Neuron (in vitro differentiated cells): ENCODE measurements at regions not wholly inside any gene's neighbourhood (a gene's known extent, or its start where the extent isn't known, plus 50 kb on each side); places are given as distances from the start of the nearest gene placed in this dataset.
"Not testable (repeated sequence)": the region's sequence is repeated elsewhere in the genome, so short reads cannot be mapped to it uniquely, and the experiment has no call there.

Experiments used
- H2AFZ ChIP-seq: one replicate; pipeline ENCODE4 v1.6.1; 2013; ENCODE audit warnings: low read depth, mild to moderate bottlenecking, inconsistent platforms, low read length, moderate library complexity
- H3K27me3 ChIP-seq: one replicate; pipeline ENCODE4 v1.6.1; 2013; ENCODE audit warnings: low read length; ENCODE audit not compliant: insufficient read depth
- H3K36me3 ChIP-seq: one replicate; pipeline ENCODE4 v1.6.1; 2013; ENCODE audit warnings: low read length; ENCODE audit not compliant: insufficient read depth
- H3K4me1 ChIP-seq: one replicate; pipeline ENCODE4 v1.6.1; 2013; ENCODE audit warnings: low read length; ENCODE audit not compliant: insufficient read depth
- H3K4me3 ChIP-seq: 2 replicates; pipeline ENCODE4 v1.5.1; 2013; ENCODE audit warnings: mild to moderate bottlenecking, low read length, moderate library complexity
- H3K9me3 ChIP-seq: one replicate; pipeline ENCODE4 v1.6.1; 2013; ENCODE audit warnings: low read length

DNA sequence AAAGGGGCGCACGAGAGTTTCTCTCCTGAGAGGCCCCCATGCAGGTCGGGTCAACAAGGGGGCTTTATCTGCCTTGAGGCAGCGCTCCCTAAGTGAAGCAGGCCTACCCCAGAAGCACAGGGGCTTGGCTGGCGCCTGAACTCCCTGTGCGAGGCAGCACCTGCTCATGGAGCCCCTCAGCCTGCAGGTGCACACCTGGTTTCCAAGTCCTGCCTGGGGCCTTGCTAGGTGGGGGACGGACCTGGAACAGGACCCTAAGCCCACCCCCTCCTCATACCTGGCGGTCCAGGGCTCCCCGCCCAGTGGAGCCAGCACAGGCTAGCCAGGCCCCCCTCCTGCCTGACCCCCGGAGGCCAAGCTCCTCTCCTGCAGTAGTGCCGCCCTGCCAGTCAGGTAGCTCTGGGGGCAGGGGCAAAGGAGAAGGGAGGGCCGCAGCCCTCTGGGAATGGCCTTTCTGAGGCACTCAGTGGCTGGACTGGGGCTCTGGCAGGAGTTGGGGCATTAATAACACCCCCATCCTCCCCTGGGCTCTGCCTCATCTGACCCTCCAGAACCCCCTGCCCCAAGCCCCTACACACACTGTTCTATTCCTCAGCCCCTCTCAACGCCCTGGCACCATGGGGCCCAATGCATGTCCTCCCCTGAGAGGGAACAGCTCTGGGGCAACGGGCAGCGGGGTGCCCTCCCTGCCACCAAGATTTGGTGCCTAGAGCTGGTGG is 137.9 kb upstream of the PTPN20 start:
- H3K4me1 ChIP-seq, H2AFZ ChIP-seq, H3K36me3 ChIP-seq, H3K27me3 ChIP-seq, H3K9me3 ChIP-seq, H3K4me3 ChIP-seq: not testable (repeated sequence)

DNA sequence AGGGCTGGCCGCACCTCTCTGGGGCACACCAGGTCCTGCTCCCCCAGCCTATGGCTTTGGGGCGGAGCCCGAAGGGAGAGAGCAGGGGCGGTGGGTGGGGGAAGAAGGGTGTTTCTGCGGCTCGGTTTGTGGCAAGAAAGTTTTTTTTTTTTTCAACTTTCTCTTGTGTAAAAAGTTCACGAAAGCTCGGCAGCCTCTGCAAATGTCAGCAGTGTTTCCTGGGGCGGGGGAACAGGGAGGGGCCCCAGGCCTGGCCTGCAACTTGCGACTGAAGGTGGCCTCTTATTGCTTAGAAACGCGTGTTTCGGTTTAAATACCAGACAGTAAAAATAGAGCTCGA is 137.4 kb upstream of the PTPN20 start:
- not testable (repeated sequence) for H3K9me3 ChIP-seq, H3K4me3 ChIP-seq, H3K27me3 ChIP-seq, H2AFZ ChIP-seq, H3K36me3 ChIP-seq, H3K4me1 ChIP-seq

DNA sequence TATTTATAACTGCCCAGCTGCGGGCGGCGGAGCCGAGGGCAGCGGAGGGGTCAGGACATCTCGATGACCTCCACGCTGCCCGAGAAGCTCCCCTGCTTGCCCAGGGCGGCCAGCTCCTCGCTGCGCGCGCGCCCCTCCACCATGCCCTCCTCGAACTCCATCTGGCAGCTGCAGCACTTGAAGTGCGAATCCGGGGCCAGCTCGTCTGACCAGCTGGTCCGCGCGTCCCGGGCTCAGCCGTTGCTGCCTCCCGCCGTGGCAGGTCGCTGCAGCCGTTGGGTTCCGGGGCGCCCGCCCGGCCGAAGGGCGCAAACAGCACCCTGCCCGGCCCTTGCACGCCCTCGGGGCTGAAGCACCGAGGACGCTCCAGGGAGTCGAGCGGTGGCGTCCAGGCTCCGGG is 136.9 kb upstream of the PTPN20 start:
- not testable (repeated sequence) for H3K27me3 ChIP-seq, H2AFZ ChIP-seq, H3K9me3 ChIP-seq, H3K4me3 ChIP-seq, H3K36me3 ChIP-seq, H3K4me1 ChIP-seq

DNA sequence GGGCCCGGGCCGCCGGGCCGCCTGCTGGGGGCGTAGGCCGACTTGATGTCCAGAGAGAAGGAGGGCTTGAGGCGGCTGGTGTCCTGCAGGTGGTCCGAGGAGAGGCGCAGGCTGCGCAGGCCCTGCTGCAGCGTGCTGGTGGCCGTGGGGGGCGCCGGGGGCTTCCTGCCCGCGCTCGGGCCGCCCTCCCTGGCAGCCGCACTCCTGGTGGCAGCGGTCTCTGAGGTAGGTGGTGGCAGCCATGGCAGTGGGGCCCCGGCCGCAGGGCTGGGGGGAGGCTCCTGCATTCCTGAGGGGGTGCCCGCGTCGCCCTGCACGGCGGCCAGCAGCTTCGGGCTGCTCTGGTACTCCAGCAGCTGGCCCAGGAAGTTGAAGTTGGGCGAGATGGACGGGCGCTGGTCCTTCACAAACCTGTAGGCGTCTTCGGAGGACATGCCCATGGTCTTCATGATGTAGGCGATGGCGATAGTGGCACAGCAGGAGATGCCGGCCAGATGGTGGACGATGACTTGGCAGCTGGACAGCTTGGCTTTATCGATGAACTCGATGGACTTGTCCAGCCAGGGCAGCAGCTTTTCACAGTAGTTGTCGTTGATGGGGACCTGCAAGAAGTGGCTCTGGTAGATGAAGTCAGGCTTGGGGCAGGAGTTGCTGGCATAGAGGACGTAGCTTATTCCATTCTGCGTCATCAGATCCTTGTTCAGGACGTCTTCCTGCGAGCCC is 136.1 kb upstream of the PTPN20 start:
- H3K27me3 ChIP-seq, H3K4me1 ChIP-seq, H2AFZ ChIP-seq, H3K4me3 ChIP-seq, H3K9me3 ChIP-seq, H3K36me3 ChIP-seq: not testable (repeated sequence)

DNA sequence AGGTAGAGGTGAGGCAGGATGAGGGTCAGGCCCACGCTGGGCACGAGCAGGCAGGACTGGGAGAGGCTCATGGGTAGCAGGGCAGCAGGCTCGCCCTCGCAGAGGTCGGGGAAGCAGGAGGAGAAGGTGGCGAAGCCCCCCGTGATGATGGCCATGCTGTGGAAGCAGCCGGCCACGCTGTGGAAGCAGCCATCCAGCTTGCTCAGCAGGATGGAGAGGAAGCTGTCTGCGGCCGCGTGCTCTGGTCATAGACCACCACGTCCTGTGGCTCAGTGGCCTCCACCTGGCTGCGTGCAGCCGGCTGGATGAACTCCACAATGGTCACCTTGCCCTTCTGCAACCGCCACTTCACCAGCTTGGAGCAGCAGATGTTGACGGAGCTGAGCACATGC is 135.6 kb upstream of the PTPN20 start:
- H3K9me3 ChIP-seq, H3K4me3 ChIP-seq, H3K36me3 ChIP-seq, H3K27me3 ChIP-seq, H3K4me1 ChIP-seq, H2AFZ ChIP-seq: not testable (repeated sequence)

DNA sequence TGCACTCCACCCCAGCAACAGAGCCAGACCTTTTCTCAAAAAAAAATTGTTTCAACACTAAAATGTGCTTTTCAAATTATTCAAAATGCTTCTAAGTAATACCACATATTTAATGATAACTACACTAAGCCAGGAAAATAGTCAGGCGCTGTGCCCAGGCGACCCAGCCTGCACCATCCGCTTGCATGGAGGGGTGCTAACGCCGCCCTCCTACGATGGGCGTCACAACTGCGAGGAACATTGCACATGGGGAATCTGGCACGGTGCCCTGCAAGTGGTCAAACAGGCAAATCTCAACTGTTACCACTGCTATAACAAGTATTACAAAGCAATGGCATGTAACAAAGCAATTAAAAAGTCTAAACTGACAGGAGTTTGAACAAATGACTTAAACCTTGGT is 131.7 kb upstream of the PTPN20 start:
- H3K4me3 ChIP-seq, H3K9me3 ChIP-seq, H3K27me3 ChIP-seq, H2AFZ ChIP-seq, H3K4me1 ChIP-seq, H3K36me3 ChIP-seq: not testable (repeated sequence)

DNA sequence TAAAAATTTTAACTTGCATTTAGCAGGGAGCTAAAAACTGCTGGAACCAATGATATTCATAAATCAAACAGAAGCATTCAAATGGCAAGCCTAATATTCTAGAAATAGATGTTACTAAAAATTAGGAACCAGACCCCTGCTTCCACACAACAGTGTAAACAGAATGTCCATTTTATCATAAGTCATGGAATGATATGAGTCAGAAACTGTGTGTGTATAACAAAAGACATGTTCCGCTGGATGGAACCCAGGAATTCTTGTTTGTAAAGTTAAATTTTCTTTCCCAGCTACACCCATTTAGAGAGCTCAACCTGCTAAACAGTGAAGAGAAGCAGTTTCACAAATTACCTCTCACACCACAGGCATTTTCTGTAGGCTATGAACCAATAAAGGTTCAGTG is 131.1 kb upstream of the PTPN20 start:
- H3K4me3 ChIP-seq, H3K4me1 ChIP-seq, H2AFZ ChIP-seq, H3K27me3 ChIP-seq, H3K36me3 ChIP-seq, H3K9me3 ChIP-seq: not testable (repeated sequence)

DNA sequence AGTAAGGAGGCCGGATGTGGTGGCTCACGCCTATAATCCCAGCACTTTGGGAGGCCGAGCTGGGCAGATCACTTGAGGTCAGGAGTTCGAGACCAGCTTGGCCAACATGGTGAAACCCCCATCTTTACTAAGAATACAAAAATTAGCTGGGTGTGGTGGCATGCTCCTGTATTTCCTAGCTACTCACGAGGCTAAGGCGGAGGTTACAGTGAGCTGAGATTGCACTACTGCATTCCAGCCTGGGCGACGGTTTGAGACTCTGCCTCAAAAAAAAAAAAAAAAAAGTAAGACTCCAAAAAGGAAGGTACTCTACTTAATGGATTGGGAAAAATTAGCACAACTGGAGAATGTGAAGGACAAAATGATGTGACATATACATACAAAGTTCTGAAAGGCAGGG is 130.2 kb upstream of the PTPN20 start:
- not testable (repeated sequence) for H3K9me3 ChIP-seq, H3K4me1 ChIP-seq, H2AFZ ChIP-seq, H3K36me3 ChIP-seq, H3K4me3 ChIP-seq, H3K27me3 ChIP-seq

DNA sequence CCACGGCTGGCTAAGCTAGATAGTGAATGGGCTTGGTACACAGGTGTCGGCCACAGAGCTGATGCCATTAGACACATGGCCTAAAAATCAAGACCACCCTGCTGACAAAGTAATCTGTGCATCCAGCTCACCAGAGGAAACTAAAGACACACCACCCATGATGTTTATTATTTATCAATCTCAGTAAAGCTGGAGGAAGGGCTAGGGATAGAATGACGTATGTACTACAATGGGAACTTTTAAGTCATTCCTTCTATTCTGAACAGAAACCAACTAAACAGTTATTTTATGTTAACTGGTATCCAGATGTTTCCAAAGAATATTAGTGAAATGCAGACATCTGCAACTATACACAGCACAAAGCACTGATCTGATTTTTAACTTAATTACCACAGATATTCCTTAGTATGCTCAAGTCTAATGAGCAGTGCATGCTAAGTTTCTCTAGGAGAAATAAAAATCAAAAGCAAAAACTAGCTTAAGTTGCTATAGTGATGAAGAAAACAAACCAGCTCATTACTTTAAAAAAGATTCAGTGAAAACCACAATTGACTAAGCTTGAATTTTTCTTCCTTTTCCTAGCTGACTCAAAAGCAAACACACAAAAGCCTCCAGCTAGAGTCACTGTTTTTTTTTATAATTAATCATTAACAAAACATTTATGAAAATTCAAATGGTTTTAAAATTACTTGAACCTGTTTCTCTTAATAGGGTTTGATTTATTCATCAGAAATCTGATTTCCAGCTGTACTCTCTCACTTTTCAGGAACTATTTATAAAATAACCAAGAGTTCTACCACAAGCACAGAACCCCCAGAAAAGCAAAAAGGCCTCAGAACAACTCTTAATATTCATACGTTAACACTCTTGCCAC is 129.0 kb upstream of the PTPN20 start:
- not testable (repeated sequence) for H3K9me3 ChIP-seq, H3K4me3 ChIP-seq, H2AFZ ChIP-seq, H3K36me3 ChIP-seq, H3K27me3 ChIP-seq, H3K4me1 ChIP-seq

DNA sequence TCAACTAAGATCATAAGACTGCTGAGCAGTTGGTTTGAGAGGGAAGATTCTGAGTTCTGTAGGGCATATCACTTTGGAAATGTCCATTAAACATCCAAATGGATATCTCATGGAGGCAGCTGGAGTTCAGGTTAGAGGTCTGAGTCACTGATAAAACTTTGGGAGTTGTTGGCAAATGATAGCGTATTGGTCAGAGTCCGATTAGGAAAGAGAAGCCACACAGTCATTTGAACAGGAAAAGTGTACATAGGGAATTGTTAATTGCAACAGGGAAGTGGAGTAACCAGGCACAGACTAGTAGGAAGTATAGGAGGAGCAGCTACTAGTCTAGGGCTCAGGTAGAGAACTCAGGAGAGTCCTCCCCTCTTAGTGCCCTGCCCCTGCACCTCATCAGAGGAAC is 126.6 kb upstream of the PTPN20 start:
- H2AFZ ChIP-seq, H3K36me3 ChIP-seq, H3K27me3 ChIP-seq, H3K4me3 ChIP-seq, H3K4me1 ChIP-seq, H3K9me3 ChIP-seq: not testable (repeated sequence)

DNA sequence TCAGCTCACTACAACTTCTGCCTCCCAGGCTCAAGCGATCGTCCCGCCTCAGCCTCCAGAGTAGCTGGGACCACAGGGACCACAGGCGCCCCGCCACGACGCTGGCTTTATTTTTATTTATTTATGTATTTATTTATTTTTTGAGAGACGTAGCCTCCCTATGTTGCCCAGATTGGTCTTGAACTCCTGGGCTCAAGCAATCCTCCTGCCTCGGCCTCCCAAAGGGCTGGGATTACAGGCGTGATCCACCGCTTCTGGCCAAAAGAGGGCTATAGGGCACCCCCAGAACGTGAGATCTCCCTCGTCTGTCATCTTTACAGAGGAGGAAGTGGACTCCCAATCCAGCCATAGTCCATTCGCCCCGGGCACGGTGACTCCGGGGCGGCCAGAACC is 125.1 kb upstream of the PTPN20 start:
- not testable (repeated sequence) for H3K4me1 ChIP-seq, H3K36me3 ChIP-seq, H2AFZ ChIP-seq, H3K27me3 ChIP-seq, H3K9me3 ChIP-seq
- peak overlapping the region; percentile 43 for H3K4me3 ChIP-seq

DNA sequence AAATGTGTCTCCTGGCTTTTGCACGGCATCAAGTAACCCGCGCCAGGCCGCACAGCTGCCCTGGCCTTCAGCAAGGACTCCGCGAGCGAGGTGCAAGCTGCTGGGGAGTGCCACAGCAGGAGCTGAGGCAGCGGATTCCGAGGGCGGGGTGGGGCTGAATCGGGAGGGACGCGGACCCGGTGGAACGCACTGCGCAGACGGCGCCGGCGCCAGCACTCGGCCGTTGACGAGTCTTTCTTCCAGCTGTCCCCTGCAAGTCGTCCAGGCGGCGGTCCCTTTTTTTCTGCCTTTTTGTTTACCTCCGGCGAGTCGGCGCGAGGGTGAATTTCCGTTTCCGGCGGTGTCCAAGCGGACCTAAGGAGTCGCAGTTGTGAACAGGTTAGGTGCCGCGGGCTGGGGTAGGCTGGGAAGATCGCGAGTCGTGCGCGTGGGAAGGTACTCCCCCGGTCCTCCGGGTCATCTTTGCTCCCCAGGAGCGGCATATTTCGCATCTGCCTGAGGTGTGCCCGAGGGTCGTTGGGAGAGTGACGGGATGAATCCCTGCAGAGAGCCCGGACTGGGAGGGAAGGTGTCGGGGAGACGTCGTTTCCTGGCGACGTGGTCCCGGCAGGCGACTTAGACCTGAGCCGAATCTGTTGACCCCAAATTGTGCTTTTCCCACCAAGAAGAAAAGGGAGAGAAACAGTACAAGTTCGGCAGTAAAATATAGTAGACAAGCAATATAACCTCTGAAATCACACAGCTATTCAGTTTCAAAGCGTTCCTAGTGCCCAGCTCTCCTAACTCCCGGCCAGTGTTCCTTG is 124.5 kb upstream of the PTPN20 start:
- H3K27me3 ChIP-seq, H3K36me3 ChIP-seq, H3K9me3 ChIP-seq, H3K4me1 ChIP-seq: not testable (repeated sequence)
- peak overlapping the region; percentile 31 for H2AFZ ChIP-seq
- H3K4me3 ChIP-seq = peak overlapping the region; percentile 68

DNA sequence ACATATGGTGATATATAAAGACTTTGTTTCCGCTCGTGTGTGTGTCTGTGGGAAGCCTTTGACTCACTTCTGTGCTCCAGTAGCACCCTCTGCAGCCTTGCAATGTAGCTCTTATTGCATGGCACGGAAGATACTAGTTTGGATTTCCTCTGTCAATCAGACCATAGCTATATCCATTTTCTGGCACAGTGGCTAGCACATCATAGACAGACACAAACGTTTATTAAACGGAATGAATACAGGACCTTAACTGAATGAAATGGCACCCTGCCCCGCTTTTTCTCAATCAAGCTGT is 124.0 kb upstream of the PTPN20 start:
- Histone ChIP-seq H3K27me3 (no peaks in the 10 kb centered on the region), H3K4me3 (peak overlapping the region; percentile 68), H3K36me3 (no peaks in the 10 kb centered on the region), H3K9me3 (no peaks in the 10 kb centered on the region), H2AFZ (peak overlapping the region; percentile 31), H3K4me1 (no peaks in the 10 kb centered on the region)
